ENCODE measurements at regions not wholly inside any gene's neighbourhood (a gene's known extent, or its start where the extent isn't known, plus 50 kb on each side); places are given as distances from the start of the nearest gene placed in this dataset.

DNA sequence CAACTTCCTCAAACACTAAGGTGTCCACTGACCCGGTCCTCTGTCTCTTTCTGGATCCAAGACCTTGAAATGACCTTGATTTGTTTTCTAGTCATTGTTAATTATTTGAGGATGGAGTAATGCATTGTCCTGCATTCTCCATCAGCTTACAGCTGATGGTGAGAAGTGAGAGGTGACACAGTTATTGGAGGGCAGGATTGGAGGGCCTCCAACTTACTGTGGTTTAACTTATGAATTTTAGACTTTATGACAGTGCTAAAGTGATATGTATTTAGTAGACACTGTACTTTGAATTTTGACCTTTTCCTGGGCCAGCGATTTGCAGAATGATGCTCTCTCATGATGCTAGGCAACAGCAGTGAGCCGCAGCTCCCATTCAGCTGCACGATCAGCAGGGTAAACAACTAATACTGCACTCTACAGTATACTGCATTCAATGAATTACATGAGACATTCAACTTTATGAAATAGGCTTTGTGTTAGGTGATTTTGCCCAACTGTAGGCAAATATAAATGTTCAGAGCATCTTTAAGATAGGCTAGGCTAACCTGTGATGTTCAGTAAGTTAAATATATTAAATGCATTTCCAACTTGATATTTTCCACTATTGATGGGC lies 200.0 kb upstream of the MEX3C start:
- TF ChIP-seq, protein P1, sequence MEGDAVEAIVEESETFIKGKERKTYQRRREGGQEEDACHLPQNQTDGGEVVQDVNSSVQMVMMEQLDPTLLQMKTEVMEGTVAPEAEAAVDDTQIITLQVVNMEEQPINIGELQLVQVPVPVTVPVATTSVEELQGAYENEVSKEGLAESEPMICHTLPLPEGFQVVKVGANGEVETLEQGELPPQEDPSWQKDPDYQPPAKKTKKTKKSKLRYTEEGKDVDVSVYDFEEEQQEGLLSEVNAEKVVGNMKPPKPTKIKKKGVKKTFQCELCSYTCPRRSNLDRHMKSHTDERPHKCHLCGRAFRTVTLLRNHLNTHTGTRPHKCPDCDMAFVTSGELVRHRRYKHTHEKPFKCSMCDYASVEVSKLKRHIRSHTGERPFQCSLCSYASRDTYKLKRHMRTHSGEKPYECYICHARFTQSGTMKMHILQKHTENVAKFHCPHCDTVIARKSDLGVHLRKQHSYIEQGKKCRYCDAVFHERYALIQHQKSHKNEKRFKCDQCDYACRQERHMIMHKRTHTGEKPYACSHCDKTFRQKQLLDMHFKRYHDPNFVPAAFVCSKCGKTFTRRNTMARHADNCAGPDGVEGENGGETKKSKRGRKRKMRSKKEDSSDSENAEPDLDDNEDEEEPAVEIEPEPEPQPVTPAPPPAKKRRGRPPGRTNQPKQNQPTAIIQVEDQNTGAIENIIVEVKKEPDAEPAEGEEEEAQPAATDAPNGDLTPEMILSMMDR (conservative IDR thresholded peaks at IDR 0.05), result no peak
- TF ChIP-seq ZFX (IDR thresholded peaks at IDR 0.05), result no peak
- no peak overlapping the region for H3K27ac ChIP-seq

DNA sequence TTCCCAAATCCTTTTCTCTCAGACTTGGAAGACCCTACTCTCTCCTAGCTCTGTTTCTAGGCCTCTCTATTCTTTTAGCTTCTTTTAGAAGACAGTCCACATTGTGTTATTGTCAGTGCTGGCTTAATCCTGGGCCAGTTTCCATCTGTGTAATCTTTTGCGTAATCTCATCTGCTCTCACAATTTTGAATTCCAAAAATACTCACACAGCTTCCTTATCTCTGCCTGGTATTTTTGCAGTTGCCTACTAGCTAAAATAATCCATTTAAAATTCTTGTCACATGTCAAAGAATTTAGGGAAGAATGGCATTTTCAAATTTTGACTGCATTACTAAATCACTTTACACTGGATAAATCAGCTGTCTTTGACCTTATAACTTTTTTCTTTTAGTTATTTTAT lies 200.6 kb upstream of the MEX3C start:
- no peak for TF ChIP-seq ZFX (IDR thresholded peaks at IDR 0.05)
- TF ChIP-seq, protein P1 (conservative IDR thresholded peaks at IDR 0.05), result no peak

DNA sequence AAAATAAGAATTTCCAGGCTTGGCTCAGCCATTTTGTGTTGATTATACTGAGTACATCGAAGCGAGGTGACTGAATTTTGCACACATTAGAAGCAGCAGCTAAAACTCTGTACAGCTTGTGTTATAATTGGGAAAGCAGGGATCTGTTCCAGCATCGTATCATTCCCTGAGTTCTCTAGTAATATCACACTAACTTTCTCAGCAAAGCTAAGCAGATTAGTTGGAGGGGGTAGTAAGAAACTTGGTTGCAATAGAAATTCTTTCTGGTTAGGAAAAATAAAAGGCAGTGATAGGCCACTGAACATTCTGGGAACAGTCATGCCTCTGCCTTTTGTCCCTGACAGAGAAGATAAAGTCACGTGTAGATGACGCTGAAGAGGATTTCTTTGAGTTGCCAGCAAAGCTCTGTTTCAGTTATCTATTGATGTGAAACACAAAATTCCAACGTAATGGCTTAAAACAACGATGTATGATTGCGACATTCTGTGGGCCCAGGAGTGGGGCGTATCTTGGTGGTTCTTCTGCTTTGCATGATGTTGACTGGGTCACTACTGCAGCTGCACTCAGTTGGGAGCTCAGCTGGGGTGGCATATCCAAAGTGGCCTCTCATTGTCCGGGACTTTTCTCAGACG lies 202.1 kb upstream of the MEX3C start:
- H3K27ac ChIP-seq, result no peak overlapping the region
- TF ChIP-seq, protein P1 (conservative IDR thresholded peaks at IDR 0.05), result no peak
- TF ChIP-seq ZFX (IDR thresholded peaks at IDR 0.05), result no peak

More for the DNA sequence above, 200.6 kb upstream of the MEX3C start:
- no peak overlapping the region for H3K27ac ChIP-seq

DNA sequence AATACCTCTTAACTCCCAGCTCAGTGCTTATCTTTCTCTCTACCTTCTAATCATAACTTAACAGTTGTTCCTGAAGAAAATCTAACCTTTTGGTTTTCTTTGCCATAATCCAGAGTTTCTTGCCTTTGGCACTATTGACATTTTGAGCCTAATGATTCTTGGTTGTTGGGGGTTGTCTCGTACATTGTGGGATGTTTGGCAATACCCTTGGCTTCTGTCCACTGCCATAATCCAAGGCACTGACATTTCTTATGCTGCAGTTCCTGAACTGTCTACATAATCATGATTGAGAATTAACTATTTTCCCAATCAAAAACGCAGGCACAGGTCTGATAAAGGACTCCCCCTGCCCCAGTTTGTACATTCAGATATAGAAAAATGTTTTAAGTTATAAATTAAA lies 203.2 kb upstream of the MEX3C start:
- TF ChIP-seq ZFX (IDR thresholded peaks at IDR 0.05), result no peak
- TF ChIP-seq, protein P1 (conservative IDR thresholded peaks at IDR 0.05), result no peak
- no peak overlapping the region for H3K27ac ChIP-seq

DNA sequence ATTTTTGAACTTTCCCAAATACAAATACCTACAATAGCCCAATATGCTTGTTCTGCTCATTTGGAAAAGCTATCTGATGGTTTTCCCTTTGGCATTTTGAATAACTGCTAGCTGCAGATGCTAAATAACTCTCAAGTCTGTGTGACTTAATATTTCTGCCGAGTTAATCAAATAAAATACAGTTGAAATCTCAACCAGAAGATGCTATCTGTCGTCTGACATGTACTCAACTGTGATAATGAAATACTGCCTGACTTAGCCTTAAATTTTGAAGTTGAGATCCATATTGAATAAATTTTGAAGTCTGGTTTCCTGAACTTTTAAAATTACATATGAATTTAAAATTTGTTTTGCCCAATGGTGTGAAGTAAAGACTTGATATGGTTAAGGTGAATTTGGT lies 204.4 kb upstream of the MEX3C start:
- no peak overlapping the region for H3K27ac ChIP-seq
- TF ChIP-seq, protein P1 (conservative IDR thresholded peaks at IDR 0.05), result no peak
- no peak for TF ChIP-seq ZFX (IDR thresholded peaks at IDR 0.05)

DNA sequence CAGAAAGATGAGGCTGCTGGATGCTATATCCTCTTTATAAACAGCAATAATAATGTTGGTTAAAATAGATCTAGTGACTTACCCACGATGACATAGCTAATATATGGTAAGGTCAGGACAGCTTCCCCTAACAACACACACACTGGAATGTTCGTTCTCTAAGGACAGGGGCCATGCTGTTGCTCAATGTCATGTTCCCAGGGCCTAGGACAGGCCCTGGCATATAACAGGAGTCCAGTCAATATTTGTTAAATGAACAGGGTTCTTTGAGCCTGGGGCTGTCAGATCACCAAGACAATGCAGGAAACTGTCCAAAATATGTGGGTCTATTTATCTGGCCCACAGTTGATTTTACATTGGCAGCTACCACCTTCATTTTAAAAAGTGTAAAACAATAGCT lies 207.1 kb upstream of the MEX3C start:
- H3K27ac ChIP-seq, result no peak overlapping the region
- TF ChIP-seq ZFX (IDR thresholded peaks at IDR 0.05), result no peak
- TF ChIP-seq, protein P1 (conservative IDR thresholded peaks at IDR 0.05), result no peak

DNA sequence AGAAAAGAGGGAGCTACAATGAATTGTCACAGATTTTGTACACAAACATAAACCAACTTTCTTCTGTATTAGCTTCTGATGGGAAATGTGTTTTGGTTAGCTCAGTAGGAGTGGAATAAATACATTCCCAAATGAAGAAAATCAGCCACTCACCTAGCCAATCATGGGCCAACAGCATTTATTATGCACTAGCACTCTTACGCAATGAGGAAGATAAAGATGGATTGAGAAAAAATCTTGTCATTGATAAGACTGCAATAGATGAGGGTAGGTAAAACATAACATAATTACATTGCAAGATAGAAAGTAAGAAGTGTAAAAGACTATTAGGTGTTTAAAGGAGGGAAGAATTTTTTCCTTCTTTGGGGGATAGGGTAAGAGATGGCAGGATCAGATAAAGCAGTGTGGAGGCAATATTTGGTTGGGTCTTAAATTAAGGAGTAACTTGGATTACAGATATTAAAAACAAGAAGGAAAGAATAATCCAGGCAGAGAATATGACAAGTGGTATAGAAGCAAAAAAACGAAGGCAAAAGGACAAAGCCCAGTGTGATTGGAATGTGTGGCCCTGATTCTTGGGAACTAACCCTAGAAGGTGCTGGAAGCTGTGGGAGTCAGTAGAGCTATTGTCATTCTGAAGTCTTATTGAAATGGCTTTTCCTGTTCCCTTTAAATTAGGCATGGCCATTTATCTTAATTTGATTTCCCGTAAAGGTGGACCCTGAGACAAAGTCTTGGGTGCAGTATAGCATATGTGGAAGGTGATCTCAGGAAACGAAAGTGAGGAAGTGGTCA lies 208.4 kb upstream of the MEX3C start:
- no peak overlapping the region for H3K27ac ChIP-seq
- TF ChIP-seq, protein P1 (conservative IDR thresholded peaks at IDR 0.05), result no peak
- TF ChIP-seq ZFX (IDR thresholded peaks at IDR 0.05), result no peak

All from C4-2B (cell line).